ENCODE measurements at regions not wholly inside any gene's neighbourhood (a gene's known extent, or its start where the extent isn't known, plus 50 kb on each side); places are given as distances from the start of the nearest gene placed in this dataset.

DNA sequence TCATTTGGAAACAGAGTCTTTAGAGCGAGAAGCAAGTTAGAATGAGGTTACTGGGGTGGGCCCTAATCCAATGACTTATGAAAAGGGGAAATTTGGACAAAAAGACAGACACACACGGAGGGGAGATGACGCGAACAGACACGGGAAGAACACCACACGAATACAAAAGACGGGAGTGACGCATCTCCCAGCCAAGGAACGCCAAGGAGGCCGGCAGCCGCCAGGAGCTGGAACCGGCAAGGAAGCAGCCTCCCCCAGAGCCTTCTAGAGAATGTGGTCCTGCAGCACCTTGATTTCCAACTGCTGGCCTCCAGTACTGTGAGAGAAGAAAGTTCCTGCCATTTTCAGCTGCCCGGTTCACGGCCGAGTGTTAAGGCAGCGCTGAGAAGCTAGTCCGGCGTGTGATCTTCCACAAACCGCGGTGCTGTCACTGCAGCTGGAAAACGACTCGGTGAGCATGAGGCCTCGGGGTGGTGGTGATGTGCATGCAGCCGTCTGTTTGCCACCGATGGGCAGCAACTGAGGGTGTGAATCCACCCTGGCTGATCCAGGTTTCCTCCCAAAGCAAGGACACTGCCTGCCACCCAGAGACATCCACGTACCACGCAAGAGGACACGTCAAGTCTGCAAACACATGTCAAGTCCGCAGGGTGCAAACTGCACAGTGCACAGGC lies 124.5 kb downstream of the NCOR2 start:
- no peak for DNase-seq

DNA sequence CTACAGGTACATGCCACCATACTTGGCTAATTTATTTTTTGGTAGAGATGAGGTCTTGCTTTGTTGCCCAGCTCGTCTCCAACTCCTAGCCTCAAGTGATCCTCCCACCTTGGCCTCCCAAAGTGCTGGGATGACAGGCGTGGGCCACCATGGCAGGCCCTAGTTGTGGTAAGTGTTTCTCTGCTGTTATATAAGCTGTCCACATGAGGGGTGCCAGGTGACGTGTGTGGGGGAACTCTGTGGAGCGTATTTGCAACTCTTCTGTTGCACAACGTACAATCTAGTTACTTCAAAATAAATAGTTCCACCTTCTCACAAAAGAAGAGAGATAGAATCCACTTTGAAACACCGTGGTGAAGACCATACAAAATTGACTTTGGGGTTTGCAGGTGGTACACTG lies 125.1 kb downstream of the NCOR2 start:
- no peak for DNase-seq

DNA sequence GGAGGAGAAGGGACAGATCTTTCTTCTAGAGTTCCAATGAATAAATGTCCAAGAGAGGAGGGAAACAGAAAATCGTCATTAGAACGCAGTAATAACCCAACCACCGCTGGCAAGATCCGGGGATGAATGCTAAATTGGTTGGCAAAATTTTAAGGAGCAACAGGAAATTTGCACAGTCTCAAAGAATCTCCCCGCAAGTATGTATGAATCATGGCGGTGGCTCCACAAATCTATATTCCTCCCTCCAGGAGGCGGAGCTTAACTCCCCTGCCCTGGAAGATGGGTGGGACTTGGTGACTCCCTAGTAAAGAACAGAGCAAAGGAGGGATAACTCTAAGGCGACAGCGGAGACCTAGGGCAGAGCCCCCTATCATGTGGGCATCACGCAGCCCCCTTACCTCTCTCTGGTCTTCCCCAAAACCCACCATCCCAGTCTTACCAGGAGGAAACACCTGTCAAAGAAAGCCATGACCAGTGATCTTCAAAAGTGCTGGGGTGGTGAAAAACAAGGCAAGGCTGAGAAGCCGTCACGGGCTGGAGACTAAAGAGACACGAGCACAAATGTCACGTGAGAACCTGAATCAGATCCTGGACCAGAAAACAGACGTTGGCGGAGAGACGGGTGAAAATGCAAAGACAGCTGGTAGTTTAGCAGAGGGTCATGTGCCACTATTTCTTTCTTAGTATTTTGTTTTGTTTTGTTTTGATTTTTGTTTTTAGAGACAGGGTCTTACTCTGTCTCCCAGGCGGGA lies 125.8 kb downstream of the NCOR2 start:
- no peak for DNase-seq

DNA sequence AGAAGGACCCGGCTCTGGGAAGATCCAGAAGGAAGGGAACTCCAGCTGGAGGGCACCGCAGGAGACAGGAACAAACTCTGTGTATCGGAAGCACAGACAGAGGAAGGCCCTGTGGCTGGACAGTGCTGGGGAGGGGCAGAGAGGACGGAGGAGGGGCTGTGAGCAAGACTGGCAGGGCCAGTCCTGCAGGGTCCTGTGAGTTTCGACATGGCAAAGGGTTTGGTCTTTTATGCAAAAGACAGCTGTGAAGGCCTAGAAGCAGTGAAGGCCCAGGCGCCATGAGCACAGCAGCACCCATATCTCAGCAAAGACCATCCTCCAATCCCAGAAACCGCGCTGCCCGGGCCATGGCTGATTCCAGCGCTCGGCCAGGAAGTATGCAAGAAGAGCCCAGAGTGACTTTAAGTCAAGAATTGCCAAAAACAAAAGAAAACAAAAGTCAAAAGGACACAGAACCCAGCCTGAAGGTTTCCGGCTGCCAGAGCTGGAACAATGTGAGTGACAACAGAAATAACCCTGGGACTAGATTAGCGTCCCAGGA lies 126.5 kb downstream of the NCOR2 start:
- DNase-seq = no peak

DNA sequence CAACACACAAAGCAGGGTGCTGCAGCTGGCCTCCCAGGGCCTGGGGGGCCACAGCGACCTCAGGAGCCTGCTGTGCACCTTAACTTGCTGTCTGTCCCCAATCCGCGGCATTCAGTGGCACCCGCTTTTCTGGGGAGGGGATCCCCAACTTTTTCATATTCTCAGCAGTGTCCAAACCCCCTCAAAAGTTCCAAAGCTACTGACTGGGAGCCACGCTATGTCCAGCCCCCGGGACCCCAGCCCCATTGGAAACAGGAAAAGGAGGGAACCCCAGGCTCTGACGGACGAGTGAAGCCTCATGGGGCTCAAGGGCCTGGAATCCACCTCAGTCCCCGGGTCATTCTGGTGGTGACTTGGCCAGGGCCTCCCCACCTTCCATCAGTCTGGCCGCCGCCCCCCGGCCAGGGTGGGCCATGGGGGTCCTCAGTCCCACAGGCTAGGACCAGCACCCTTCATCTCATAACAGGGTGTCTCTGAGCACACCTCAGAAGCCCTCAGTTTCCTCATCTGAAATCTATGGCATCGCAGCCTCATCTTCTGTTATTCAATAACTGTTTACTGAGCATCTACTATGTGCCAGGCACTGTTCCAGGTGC lies 127.3 kb downstream of the NCOR2 start:
- DNase-seq = no peak

DNA sequence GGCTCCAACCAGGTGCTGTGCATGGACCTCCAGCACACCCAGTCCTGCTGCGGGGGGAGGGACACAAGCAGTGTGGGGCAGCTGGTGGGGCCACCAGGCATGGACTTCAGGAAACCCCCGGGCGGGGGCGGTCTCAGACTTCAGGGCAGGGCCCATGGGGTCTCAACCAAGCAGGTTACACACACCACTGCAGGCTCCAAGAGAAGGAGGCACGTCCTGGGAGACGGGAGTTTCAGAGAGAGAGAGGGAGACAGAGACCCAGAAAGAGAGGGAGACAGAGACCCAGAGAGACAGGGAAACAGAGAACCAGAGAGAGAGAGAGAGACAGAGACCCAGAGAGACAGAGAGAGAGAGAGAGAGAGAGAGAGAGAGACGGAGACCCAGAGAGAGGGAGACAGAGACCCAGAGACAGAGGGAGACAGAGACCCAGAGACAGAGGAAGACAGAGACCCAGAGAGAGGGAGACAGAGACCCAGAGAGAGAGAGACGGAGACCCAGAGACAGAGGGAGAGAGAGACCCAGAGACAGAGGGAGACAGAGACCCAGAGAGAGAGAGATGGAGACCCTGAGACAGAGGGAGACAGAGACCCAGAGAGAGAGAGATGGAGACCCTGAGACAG lies 128.9 kb downstream of the NCOR2 start:
- no peak for DNase-seq

DNA sequence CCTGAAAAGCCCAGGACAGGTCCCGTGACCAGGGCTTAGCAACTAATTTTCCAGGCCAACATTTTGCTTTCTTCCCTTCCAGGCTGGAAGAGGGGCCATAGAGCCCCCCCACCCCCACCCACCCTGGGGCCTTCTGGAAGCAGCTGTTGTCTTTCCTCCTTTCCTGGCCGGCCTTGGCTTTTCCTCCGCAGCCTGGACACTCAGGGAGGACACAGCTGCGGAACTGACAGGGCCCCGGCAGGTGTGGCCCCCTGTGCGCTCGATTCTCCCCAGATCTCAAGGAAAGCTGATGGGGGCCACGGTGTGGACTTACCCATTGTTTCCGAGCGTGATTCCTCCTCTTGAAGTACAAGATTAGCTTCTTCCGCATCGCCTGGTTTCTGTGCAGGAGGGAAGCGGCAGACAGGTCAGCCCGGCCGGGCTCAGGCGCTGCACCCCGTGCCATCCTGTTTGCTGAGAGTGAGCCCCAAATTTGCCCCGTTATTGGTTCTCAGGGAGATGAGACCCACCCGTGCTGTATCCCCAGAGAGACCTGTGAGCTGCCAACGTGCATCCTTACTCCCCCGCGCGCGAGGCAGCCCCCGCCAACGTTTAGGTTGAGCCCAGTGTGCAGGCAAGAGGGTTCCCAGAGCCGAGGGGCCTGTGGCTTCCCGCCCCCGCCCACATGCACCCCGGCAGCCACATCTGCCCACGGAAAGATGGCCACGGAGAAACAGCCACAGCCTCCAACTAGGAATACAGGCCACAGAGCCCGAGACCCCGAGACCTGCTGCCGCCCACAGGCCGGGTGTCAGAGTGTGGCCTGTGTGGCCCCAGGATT lies 129.6 kb downstream of the NCOR2 start:
- DNase-seq = no peak

DNA sequence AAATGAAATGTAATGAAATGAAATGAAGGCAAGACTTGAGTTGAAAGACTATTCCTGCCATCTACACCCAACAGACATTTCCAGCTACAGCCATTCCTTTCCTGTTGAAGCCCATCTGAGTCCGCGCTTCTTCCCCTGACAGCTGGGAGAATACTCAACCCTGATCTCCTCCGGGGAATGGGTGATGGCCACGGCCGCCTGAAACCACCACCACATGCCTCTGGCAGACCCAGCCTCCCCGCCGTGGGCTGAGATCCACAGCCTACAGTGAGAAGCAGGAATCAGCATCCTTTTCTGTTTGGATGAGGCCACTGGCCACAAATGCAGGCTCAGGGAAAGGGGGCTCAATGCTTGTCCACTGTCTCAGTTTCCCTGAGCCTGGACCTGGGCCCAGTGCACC lies 130.3 kb downstream of the NCOR2 start:
- DNase-seq = no peak

DNA sequence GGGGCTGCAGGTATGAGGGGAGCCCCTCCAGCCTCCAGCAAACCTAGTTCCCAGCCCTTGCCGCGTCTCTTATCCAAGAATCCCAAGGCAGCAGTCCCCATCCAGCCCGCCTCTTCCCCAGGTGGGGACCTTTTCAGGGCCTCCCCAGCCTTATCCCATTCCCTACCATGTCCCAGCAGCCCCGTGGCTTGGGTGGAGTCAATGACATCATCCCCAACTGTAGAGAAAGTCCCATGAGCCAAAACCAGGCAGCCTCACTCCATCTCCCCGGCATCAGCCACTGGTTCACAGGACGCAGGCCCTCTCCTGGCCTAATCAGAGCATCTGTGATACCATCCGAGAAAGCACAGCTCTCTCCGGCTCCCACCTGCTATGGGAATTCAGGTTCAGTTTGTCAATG lies 131.0 kb downstream of the NCOR2 start:
- DNase-seq = no peak

DNA sequence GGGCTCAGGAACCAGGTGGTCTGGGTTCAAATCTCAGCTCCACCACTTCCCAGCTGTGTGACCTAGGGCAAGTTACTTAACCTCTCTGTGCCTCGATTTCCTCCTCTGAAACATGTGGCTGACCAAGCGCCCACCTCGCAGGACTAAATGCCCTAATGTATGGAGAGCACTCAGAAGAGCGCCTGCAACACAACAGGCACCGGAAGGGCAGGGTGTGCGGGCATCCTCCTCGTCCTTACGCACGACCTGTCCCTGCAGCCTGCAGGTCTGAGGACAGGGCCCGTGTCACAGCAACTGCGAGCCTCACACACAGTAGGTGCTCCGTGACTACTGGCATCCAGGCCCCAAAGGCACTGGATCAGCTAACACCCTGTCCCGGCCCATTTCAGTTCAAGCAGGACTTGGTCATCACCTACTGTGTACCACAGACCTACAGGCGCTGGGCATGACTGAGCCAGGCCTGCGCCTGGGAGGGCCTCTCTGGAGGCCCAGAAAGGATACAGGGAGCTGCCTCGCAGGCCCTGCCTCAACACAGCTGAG lies 131.5 kb downstream of the NCOR2 start:
- DNase-seq = no peak

DNA sequence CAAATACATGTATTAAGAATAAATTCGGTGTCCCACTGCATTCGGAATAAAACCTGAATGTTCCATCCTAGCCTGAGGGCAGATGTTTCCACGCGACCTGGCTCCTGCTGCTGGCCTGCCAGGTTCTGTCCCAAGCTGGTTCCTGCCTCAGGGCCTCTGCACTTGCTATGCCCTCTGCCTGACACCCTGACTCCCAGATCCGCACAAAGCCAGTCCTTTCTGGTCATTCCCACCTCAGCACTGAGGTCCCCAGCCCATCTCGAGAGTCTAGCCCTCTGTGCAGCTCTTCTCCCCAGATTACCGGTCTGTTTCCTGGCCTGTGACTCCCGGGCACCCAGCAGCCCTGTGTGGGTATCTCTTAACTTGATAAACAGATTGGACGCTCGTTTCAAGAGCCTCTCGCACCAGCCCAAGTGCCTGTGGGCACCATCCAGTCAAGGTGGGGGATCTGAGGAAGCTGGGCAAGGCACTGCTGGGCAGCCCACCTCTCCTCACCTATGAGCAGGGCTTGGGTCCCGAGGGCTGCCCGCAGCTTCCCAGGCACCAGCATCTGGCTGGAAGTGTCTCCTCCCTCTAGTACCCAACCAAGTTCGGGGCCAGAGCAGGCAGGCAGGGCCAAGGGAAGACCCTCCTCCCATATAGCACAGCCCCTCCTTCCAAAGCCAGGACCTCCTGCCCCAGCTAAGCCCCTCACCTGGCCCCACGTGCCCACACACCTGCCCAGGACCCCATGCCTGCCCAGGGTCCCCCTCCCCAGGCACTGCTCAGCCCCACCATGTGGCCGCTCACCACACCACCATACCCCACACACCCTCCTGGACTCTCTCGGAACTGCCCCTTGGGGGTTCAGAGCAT lies 132.2 kb downstream of the NCOR2 start:
- DNase-seq = no peak

DNA sequence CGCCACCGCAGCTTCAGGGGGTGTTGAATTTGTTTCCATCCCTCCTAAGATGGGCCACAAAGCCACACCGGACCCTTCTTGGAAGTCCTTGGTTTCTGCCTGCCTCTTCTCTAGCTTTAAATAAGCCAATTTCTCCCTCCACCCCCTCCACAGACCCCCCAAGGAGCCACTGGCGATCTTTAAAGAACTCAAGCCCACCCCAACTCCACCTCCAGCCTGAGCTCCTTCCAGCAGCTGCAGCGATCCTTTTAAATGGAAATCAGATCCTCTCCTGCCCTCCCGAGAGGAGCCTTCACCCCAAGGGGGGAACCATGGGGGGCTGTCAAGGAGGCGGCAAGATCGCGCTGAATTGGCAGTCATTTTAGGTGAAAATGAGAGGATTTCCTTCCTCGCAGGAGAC lies 133.1 kb downstream of the NCOR2 start:
- no peak for DNase-seq

DNA sequence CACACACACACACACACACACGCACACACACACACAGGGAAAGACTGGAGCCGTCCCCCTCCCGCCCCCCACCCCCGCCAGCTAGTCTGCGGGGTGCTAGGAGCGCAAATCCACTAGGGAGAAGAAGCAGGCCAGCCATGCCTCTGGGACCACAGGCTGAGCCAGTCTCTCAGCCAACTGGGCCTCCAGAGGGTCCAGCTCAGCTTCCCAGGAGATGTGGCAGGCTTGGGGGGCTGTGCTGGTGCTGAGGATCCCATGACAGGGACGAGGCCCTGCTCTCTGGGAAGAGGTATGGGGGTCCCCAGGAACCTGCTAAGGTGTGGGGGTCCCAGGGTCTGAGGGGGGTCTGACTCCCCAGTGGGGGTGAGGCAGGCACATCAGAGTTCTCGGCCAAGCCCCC lies 133.5 kb downstream of the NCOR2 start:
- no peak for DNase-seq

DNA sequence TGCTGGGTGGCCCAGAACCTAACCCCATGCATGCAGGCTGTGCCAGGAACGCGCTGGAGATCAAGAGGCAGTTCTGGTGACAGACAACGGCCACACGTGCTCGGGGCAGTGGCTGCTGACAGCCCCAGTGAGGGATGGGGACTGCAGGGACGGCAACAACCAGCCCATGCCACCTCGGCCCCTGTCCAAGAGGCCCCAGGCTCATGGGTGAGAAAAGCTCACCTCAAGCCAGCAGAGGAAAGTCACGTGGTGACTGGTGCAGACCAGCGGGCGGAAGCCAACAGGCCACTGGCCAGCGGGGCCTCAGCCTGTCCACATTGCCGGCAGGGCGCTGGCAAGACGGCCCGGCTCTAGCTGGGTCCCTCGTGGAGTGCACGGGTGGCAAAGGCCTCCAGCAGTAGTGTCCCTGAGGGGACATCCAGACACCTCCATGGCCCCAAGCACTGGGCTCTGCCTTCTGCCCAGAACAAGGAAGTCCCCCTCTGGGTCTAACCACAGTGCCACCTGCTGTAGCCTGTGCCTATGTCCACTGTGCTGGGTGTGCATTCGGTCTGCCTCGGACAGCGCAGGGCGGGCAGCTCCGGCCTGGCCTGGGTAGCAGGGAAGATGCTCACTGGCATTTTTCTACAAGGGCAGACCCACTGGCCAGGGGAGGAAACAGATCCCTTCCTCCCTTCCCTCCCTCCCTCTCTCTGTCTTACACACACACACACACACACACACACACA lies 134.1 kb downstream of the NCOR2 start:
- DNase-seq = no peak

DNA sequence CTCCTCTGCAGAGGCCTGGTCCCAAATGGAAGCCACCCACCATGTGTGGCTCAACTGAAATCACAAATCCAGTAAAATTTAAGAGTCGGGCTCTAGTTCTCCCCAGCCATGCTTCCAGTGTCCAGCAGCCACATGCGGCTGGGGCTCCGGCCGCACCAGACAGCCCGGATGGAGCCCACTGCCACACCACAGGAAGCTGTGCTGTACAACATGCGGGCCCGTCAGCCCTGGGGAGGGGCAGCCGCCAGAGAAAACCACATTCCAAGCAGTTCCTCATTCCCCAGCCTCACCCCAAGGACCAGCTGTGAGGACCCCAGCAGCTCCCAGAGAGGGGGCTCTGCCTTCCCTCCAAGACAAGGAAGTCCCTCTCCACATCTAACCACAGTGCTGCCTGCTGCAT lies 135.0 kb downstream of the NCOR2 start:
- no peak for DNase-seq

DNA sequence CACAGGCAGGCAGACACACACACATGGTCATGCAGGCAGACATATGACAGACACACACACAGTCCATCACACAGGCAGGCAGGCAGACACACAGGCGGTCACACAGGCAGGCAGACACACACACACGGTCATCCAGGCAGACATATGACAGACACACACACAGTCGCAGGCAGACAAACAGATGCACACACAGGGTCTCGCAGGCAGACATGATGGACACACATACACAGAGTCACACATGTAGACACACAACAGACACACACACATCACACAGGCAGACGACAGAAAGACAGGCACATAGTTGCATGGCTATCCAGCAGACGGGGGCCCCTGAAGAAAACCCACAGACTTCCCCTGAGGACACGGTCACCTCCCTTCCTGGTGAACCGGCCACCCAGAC lies 135.4 kb downstream of the NCOR2 start:
- no peak for DNase-seq

DNA sequence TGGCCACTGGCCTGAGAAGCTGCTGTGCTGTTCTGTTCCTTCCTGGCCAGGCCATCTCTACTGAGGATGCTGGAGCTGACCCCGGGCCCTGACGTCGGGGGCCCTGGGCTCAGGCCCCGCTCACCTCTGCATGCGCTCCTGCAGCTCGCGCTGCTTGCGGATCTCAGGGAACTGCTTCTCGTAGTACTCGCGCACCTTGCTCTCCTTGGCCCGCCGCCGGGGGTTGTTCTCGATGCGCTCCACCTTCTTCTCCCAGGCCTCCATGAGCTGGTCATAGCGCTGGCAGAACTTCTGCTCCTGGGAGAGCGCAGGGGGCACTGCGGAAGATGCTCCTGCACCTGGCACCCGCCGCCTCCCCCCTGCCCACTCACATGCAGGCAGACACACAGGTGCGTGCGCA lies 135.6 kb downstream of the RFLNA start:
- no peak for DNase-seq

DNA sequence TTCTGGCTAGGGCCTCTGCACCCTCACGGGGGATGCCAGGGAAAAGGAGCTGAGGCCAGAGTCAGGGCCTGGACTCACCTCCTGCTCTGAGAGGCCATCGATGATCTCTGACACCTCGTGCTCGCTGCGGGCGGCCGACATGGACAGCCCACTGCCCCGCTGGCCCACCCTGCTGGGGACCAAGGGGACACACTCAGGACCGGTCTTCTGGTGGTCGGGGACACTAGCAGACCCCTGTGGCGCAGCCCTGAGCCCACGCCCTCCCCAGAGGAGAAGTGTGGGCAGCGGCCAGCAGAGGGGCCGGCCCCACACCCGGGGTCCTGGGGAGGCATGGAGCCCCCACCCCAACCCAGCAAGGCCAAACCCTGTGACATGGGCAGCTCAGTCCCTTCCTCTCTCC lies 134.6 kb downstream of the RFLNA start:
- DNase-seq = no peak

DNA sequence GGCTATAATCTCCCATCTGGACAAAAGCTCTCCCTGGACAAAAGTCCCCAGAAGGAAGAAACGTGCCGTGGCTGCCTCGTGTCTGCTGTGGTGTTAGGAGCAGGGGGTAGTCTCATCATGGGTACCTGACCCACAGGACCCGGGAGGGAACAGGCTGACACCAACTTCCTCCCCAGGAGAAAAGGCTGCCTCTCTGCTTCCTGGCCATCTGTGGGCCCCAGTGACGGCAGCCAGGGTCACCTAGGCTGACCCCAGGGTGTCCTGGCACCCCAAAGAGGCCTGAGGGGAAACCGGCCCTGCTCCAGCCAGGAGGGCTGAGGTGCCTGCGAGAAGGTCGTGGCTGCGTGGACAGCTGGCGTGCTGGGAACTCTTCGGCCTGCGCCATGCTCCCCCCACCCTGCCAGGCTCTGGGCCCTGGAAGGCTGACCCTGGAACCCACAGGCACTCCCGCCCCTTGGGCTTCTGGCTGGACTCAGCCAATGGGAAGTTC lies 133.9 kb downstream of the RFLNA start:
- no peak for DNase-seq

DNA sequence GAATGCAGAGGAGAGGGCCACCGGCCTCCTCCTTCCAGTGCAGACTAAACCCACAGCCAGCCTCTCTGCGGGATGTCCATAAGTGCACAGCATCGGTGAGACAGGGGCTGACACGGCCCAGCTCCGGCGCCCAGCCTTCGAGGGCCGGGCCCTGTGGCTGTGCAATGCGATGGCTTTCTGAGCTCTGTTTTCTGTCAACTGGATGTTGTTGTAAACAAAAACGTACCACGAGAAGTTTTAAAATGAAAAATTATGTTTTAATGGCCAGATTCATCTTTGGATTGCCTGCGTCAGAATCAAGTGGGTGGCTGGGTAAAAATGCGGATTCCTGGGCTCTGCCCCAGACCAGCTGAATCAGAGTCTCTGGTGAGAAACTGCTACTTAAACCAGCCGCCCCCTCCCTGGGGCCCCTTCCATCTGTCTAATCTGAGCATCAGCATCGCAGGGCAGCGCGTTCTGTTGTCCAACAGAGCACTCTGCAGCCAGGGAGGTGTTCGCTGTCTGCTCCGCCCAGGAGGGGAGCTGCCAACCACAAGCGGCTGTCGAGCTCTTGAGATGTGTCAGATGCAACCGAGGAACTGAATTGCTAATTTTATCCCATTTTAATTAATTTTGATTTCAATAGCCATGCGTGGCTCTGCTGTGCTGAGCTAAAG lies 133.4 kb downstream of the RFLNA start:
- no peak for DNase-seq

All from stimulated activated CD4-positive, alpha-beta T cell treated with anti-CD3 and anti-CD28 coated beads, Interleukin-4, amount 100 ng/mL, for 1 hour (primary cell).